GM03348 (cell line): ENCODE measurements at regions not wholly inside any gene's neighbourhood (a gene's known extent, or its start where the extent isn't known, plus 50 kb on each side); places are given as distances from the start of the nearest gene placed in this dataset.

Experiments
- DNase-seq: peaks from one replicate; pipeline ENCODE4 v3.0.0; 2012; ENCODE audit warnings: low spot score

GRCh38 chr13:39159846-39160370 lies 121.7 kb downstream of the NHLRC3 start:
- DNase-seq, result no peak

- DNase-seq, result no peak
Observed at GRCh38 chr13:39167018-39167417, 128.8 kb downstream of the NHLRC3 start.

- DNase-seq, result no peak
Observed at GRCh38 chr13:39170711-39171110, 132.5 kb downstream of the NHLRC3 start.

GRCh38 chr13:39185326-39185725 lies 147.1 kb downstream of the NHLRC3 start:
- DNase-seq, result no peak

GRCh38 chr13:39186205-39186875 lies 148.1 kb downstream of the NHLRC3 start:
- no peak for DNase-seq

- DNase-seq, result no peak
Observed at GRCh38 chr13:39189778-39190177, 151.5 kb downstream of the NHLRC3 start.

- DNase-seq, result no peak
Observed at GRCh38 chr13:39196965-39197646, 158.8 kb downstream of the NHLRC3 start.

- no peak for DNase-seq
Observed at GRCh38 chr13:39197647-39198007, 159.4 kb downstream of the NHLRC3 start.

GRCh38 chr13:39200249-39200910 lies 162.1 kb downstream of the NHLRC3 start:
- DNase-seq, result no peak

- no peak for DNase-seq
Observed at GRCh38 chr13:39201180-39201579, 162.9 kb downstream of the NHLRC3 start.

- no peak for DNase-seq
Observed at GRCh38 chr13:39202746-39203145, 164.5 kb downstream of the NHLRC3 start.

GRCh38 chr13:39208636-39209035 lies 170.4 kb downstream of the NHLRC3 start:
- no peak for DNase-seq

GRCh38 chr13:39209731-39210531 lies 171.7 kb downstream of the NHLRC3 start:
- DNase-seq, result peak; percentile 16

GRCh38 chr13:39210961-39211534 lies 172.8 kb downstream of the NHLRC3 start:
- DNase-seq, result peak; percentile 15

GRCh38 chr13:39215971-39216370 lies 177.7 kb downstream of the NHLRC3 start:
- DNase-seq, result no peak

GRCh38 chr13:39217471-39217870 lies 179.2 kb downstream of the NHLRC3 start:
- no peak for DNase-seq

- no peak for DNase-seq
Observed at GRCh38 chr13:39224671-39225240, 186.5 kb downstream of the NHLRC3 start.

GRCh38 chr13:39225860-39226259 lies 187.6 kb downstream of the NHLRC3 start:
- DNase-seq, result no peak

- no peak for DNase-seq
Observed at GRCh38 chr13:39226359-39226758, 188.1 kb downstream of the NHLRC3 start.

- no peak for DNase-seq
Observed at GRCh38 chr13:39232401-39232980, 194.2 kb downstream of the NHLRC3 start.

GRCh38 chr13:39232999-39233398 lies 194.7 kb downstream of the NHLRC3 start:
- DNase-seq, result no peak
